PC-3 (cell line): ENCODE measurements at regions not wholly inside any gene's neighbourhood (a gene's known extent, or its start where the extent isn't known, plus 50 kb on each side); places are given as distances from the start of the nearest gene placed in this dataset.

Source experiments
- ATAC-seq: fragments of 200-7000 bp; cut with Tn5 transposase; 2 replicates; pipeline ENCODE4 v1.9.1; 2020; ENCODE audit warnings: mild to moderate bottlenecking, moderate library complexity
- BruUV-seq: library from RNA; stranded (reverse); fragments of 400-500 nt; replicated peaks from 2 replicates; lab custom pipeline; 2021; lab: Mats Ljungman, UMichigan
- CTCF ChIA-PET: fragments of 300-600 bp; sonication (Branson Sonifier 250); formaldehyde crosslinking; loops from one replicate; lab custom pipeline; 2022; ENCODE audit warnings: antibody characterized with exemption; lab: Charles Lee
- POLR2A ChIA-PET: fragments of 300-600 bp; sonication (Branson Sonifier 250); formaldehyde crosslinking; loops from one replicate; lab custom pipeline; 2022; ENCODE audit warnings: antibody characterized with exemption; ENCODE audit not compliant: unreplicated experiment; lab: Charles Lee
- DNase-seq: peaks from one replicate; pipeline ENCODE4 v3.0.0-alpha.2; 2015
- H2AFZ ChIP-seq: fragments of 300-600 bp; sonication (generic); 2 replicates; pipeline ENCODE4 v1.6.0; 2016; ENCODE audit warnings: antibody characterized with exemption, low read length
- H3F3A ChIP-seq: fragments of 300-600 bp; sonication (generic); one replicate; pipeline ENCODE4 v1.6.0; 2017; ENCODE audit warnings: antibody characterized with exemption, low read length, control low read depth, mild to moderate bottlenecking; ENCODE audit not compliant: unreplicated experiment
- H3K27ac ChIP-seq: fragments of 300-600 bp; sonication (generic); 2 replicates; pipeline ENCODE4 v1.5.1; 2016; ENCODE audit warnings: mild to moderate bottlenecking, low read length
- H3K27me3 ChIP-seq: fragments of 300-600 bp; sonication (generic); 2 replicates; pipeline ENCODE4 v1.6.1; 2016; ENCODE audit warnings: low read length, mixed read lengths
- H3K36me3 ChIP-seq: fragments of 300-600 bp; sonication (generic); 2 replicates; pipeline ENCODE4 v1.6.1; 2016; ENCODE audit warnings: low read depth, mixed run types, low read length, mixed read lengths
- H3K4me1 ChIP-seq: fragments of 300-600 bp; sonication (generic); 2 replicates; pipeline ENCODE4 v1.5.1; 2016; ENCODE audit warnings: low read length; ENCODE audit not compliant: insufficient read depth
- H3K4me2 ChIP-seq: fragments of 300-600 bp; sonication (generic); 2 replicates; pipeline ENCODE4 v1.6.0; 2016; ENCODE audit warnings: low read length
- H3K4me3 ChIP-seq: fragments of 300-600 bp; sonication (generic); 2 replicates; pipeline ENCODE4 v1.5.1; 2016; ENCODE audit warnings: mild to moderate bottlenecking, low read length, mixed read lengths
- H3K79me2 ChIP-seq: fragments of 300-600 bp; sonication (generic); 2 replicates; pipeline ENCODE4 v1.6.1; 2017; ENCODE audit warnings: low read length, mixed read lengths
- H3K9ac ChIP-seq: fragments of 300-600 bp; sonication (generic); 2 replicates; pipeline ENCODE4 v1.6.0; 2016; ENCODE audit warnings: mild to moderate bottlenecking, low read length
- H3K9me2 ChIP-seq: fragments of 300-600 bp; sonication (generic); replicated peaks from 2 replicates; pipeline ENCODE4 v1.6.1; 2016; ENCODE audit warnings: mixed run types, low read length, mixed read lengths
- H3K9me3 ChIP-seq: fragments of 300-600 bp; sonication (generic); 2 replicates; pipeline ENCODE4 v1.6.1; 2016; ENCODE audit warnings: low read length, mixed read lengths
- H4K20me1 ChIP-seq: fragments of 300-600 bp; sonication (generic); 2 replicates; pipeline ENCODE4 v1.6.1; 2016; ENCODE audit warnings: low read length, mixed read lengths
- EZH2 ChIP-seq: fragments of 300-600 bp; sonication (generic); IDR thresholded peaks from one replicate; pipeline ENCODE4 v1.6.1; 2017; ENCODE audit warnings: antibody characterized with exemption, mild to moderate bottlenecking, low read length; ENCODE audit not compliant: unreplicated experiment
- EZH2phosphoT487 ChIP-seq: fragments of 300-600 bp; sonication (generic); IDR thresholded peaks from 2 replicates; pipeline ENCODE4 v1.6.1; 2018; ENCODE audit warnings: mild to moderate bottlenecking, antibody characterized with exemption, low read length, borderline replicate concordance
- intact Hi-C: fragments of 100-400 bp; cut with micrococcal nuclease; formaldehyde crosslinking; loops from 2 replicates; pipeline ENCODE4 v1.9.0; 2023
- TF ChIP-seq, protein P1 (sequence below): fragments of 300-600 bp; sonication (generic); conservative IDR thresholded peaks from 2 replicates; pipeline ENCODE4 v1.5.1; 2017; ENCODE audit warnings: antibody characterized with exemption, low read depth, mild to moderate bottlenecking, low read length

DNA sequence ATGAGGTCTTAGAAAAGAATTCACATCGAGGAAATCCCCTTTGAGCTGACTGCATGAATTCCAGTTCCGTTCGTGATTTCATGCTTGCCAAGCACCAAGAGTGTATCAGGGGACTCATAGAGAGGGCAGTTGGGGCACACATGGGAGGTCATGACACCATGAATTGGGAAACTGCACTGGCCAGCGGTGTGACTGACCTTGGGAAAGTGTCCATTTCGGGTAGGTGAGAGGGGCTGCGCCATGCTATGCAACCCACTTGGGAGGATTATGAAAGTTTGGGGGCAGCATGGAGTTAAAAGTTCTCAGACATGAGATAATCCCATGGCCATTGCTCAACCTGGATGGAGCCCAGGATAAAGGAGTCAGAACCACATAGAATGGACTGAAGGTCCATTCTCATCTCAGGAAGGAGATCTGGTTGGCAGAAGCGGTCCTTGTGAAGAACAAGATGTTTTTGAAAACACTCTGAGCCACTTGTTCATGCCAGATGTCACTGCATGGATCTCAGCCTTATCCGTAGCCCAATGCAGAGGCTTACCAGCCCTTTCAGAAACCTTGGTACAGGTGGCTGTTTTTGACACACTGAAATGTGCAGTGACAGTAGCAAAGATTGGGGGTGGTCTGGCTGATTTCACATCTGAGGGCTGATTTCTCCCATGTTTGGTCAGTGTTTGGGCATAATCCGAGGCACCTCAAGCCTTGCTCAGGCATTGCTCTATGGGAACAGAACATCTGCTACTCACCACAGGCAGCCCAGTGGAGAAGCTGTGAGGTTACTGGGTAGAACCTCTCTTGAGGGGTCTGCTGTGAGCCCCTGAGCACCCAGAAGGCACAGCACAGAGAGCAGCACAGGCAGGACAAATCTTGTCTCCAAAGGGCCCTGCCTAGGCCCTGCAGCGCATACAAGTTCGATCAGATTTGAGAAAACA, 252.3 kb downstream of the CXCL12 start:
- Histone ChIP-seq H2AFZ (no peak overlapping the region), H4K20me1 (no peaks in the 10 kb centered on the region), H3K4me2 (no peak overlapping the region), H3K9me2 (no peaks in the 10 kb centered on the region), H3F3A (no peaks in the 10 kb centered on the region), H3K9ac (no peak overlapping the region), H3K79me2 (no peaks in the 10 kb centered on the region), H3K9me3 (0 out of 2 replicates have a peak, but pooled peaks cover 5% of the 10 kb centered on the region), H3K27me3 (no peaks in the 10 kb centered on the region), H3K27ac (no peak overlapping the region), H3K4me3 (no peak overlapping the region), H3K4me1 (no peaks in the 10 kb centered on the region), H3K36me3 (no peaks in the 10 kb centered on the region)
- ChIA-PET CTCF (no interaction called here), POLR2A (no interaction called here)
- TF ChIP-seq EZH2phosphoT487: no peak
- TF ChIP-seq, protein P1, sequence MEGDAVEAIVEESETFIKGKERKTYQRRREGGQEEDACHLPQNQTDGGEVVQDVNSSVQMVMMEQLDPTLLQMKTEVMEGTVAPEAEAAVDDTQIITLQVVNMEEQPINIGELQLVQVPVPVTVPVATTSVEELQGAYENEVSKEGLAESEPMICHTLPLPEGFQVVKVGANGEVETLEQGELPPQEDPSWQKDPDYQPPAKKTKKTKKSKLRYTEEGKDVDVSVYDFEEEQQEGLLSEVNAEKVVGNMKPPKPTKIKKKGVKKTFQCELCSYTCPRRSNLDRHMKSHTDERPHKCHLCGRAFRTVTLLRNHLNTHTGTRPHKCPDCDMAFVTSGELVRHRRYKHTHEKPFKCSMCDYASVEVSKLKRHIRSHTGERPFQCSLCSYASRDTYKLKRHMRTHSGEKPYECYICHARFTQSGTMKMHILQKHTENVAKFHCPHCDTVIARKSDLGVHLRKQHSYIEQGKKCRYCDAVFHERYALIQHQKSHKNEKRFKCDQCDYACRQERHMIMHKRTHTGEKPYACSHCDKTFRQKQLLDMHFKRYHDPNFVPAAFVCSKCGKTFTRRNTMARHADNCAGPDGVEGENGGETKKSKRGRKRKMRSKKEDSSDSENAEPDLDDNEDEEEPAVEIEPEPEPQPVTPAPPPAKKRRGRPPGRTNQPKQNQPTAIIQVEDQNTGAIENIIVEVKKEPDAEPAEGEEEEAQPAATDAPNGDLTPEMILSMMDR: no peak
- ATAC-seq: no peak
- no TSS peak for BruUV-seq
- intact Hi-C loops: no loop called here
- no peak for DNase-seq

DNA sequence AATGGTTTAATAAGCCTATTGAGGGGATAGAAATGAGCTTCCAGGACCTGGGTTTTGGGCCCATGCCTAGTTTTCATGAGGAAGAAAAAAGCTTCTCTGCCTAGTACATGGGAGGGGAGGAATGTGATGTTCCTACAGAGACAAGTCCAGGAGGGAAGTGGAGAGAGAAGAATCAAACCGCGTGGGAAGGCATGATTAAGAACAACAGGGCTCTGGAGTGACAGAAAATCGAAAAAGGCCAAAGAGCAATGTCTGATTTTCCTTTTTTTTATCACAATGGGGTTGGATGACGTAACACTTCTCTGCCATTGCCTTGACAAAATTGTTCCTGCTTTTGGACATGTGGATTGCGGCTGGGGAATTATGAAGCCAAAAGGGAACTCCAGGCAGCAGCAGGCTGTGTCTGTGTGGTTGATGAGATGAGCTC, 258.6 kb downstream of the CXCL12 start:
- no peak overlapping the region for H3K27ac ChIP-seq
- intact Hi-C loops: no loop called here
- H2AFZ ChIP-seq: no peak overlapping the region
- no peaks in the 10 kb centered on the region for H4K20me1 ChIP-seq
- ChIA-PET CTCF (no interaction called here), POLR2A (no interaction called here)
- H3K36me3 ChIP-seq: no peaks in the 10 kb centered on the region
- no TSS peak for BruUV-seq
- no peak overlapping the region for H3K4me2 ChIP-seq
- TF ChIP-seq, protein P1: no peak
- TF ChIP-seq EZH2: no peak
- TF ChIP-seq EZH2phosphoT487: no peak
- H3K4me1 ChIP-seq: no peaks in the 10 kb centered on the region
- no peak overlapping the region for H3K9ac ChIP-seq
- no peaks in the 10 kb centered on the region for H3K27me3 ChIP-seq
- H3K9me2 ChIP-seq: no peaks in the 10 kb centered on the region
- no peak for ATAC-seq
- H3K4me3 ChIP-seq: no peak overlapping the region
- H3K79me2 ChIP-seq: no peaks in the 10 kb centered on the region
- H3K9me3 ChIP-seq: no peaks in the 10 kb centered on the region
- H3F3A ChIP-seq: no peaks in the 10 kb centered on the region
- DNase-seq: no peak

DNA sequence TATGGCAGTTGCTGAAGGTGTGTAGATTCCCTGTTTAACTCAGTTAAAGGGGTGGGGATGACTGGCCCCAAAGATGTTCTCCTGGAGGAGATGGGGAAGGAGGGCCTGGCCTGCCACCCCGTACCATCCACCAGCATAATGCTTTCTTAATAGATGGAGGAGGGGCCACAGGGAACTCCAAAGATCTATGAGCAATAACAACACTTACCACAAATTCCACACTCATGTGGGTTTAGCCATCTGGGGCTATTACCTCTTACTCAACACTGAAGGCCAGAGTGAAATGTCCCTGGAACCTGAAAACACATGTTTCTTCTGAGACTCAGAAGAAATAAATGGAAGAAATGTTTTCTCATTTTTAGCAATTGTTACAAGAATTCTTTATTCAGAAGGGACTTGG, 259.0 kb downstream of the CXCL12 start:
- no TSS peak for BruUV-seq
- no peaks in the 10 kb centered on the region for H3K27me3 ChIP-seq
- H2AFZ ChIP-seq: no peak overlapping the region
- no peaks in the 10 kb centered on the region for H3K79me2 ChIP-seq
- no peaks in the 10 kb centered on the region for H3F3A ChIP-seq
- H3K27ac ChIP-seq: no peak overlapping the region
- H4K20me1 ChIP-seq: no peaks in the 10 kb centered on the region
- ChIA-PET POLR2A (no interaction called here), CTCF (no interaction called here)
- intact Hi-C loops: no loop called here
- H3K9ac ChIP-seq: no peak overlapping the region
- TF ChIP-seq EZH2 (no peak), EZH2phosphoT487 (no peak)
- TF ChIP-seq, protein P1: no peak
- no peaks in the 10 kb centered on the region for H3K9me2 ChIP-seq
- no peaks in the 10 kb centered on the region for H3K9me3 ChIP-seq
- H3K4me2 ChIP-seq: no peak overlapping the region
- DNase-seq (no peak), ATAC-seq (no peak)
- H3K4me3 ChIP-seq: no peak overlapping the region
- H3K36me3 ChIP-seq: no peaks in the 10 kb centered on the region
- H3K4me1 ChIP-seq: no peaks in the 10 kb centered on the region
